K562 (cell line): ENCODE measurements at regions not wholly inside any gene's neighbourhood (a gene's known extent, or its start where the extent isn't known, plus 50 kb on each side); places are given as distances from the start of the nearest gene placed in this dataset.

Experiments
- ATAC-seq: fragments of 200-7000 bp; cut with Tn5 transposase; 3 replicates; pipeline ENCODE4 v1.9.1; 2020; ENCODE audit warnings: moderate library complexity
- BruUV-seq: library from RNA; stranded (reverse); fragments of 400-500 nt; replicated peaks from 2 replicates; lab custom pipeline; 2021; lab: Mats Ljungman, UMichigan
- CTCF ChIA-PET: fragments of 300-600 bp; formaldehyde crosslinking; extraction: SDS; loops from one replicate; lab custom pipeline; 2021; ENCODE audit warnings: low intra/inter-chr PET ratio; lab: Yijun Ruan, JAX
- POLR2A ChIA-PET: fragments of 300-600, 350-650 bp; sonication (Branson Sonifier 250); formaldehyde crosslinking; extraction: SDS; loops from one replicate; lab custom pipeline; 2021; ENCODE audit warnings: antibody characterized with exemption, inconsistent platforms; lab: Yijun Ruan, JAX
- DNase-seq, 4 experiments: peaks; one replicate each; pipeline versions ENCODE4 v3.0.0 to v3.0.0-alpha.2; 2011 to 2018; ENCODE audit warnings: low spot score in 3 of 4, mixed read lengths in 3 of 4; ENCODE audit errors: extremely low read depth in 1 of 4
- FAIRE-seq: peaks from 2 replicates; lab custom pipeline; 2011; peaks lifted over from hg19 to GRCh38; lab: Jason Lieb, UNC
- H2AFZ ChIP-seq: 2 replicates; pipeline ENCODE4 v1.6.0; 2011; ENCODE audit warnings: low read depth, low read length, control low read depth, inconsistent platforms
- H3K27ac ChIP-seq: fragments of 200-600 bp; 3 replicates; pipeline ENCODE4 v1.8.0; 2011; ENCODE audit warnings: low read depth, mild to moderate bottlenecking, control low read depth, inconsistent platforms, low read length, moderate library complexity, mixed read lengths; ENCODE audit errors: extremely low read depth
- H3K27me3 ChIP-seq, 2 experiments: fragments of 300-600 bp in 1 of 2; 2 replicates in 1 of 2; 3 replicates in 1 of 2; pipeline versions ENCODE4 v1.6.0 to v1.8.0; 2011; ENCODE audit warnings: inconsistent platforms in 2 of 2, low read length in 2 of 2, mild to moderate bottlenecking in 1 of 2, mixed read lengths in 1 of 2, moderate library complexity in 1 of 2; ENCODE audit not compliant: control insufficient read depth in 2 of 2, insufficient read depth in 2 of 2
- H3K36me3 ChIP-seq: fragments of 300-600 bp; 3 replicates; pipeline ENCODE4 v1.8.0; 2011; ENCODE audit warnings: mild to moderate bottlenecking, low read length, inconsistent platforms; ENCODE audit not compliant: control insufficient read depth, insufficient read depth
- H3K4me1 ChIP-seq, 2 experiments: fragments of 200-600 bp in 1 of 2; replicated peaks in 1 of 2; 2 replicates in 1 of 2; 3 replicates in 1 of 2; pipeline versions ENCODE4 v1.5.1 to v1.8.0; 2011; ENCODE audit warnings: inconsistent platforms in 2 of 2, low read length in 2 of 2, mild to moderate bottlenecking in 1 of 2, mixed read lengths in 1 of 2, moderate library complexity in 1 of 2; ENCODE audit not compliant: control insufficient read depth in 2 of 2, insufficient read depth in 2 of 2
- H3K4me2 ChIP-seq: 2 replicates; pipeline ENCODE4 v1.6.1; 2011; ENCODE audit warnings: low read length, control low read depth, inconsistent platforms, mixed read lengths; ENCODE audit not compliant: insufficient read depth
- H3K4me3 ChIP-seq: fragments of 200-600 bp; sonication (generic), shearing (Covaris generic); 2 replicates; pipeline ENCODE4 v1.5.1; 2016; ENCODE audit warnings: control low read depth, inconsistent platforms
- H3K79me2 ChIP-seq: fragments of 200-600 bp; 3 replicates; pipeline ENCODE4 v1.8.0; 2011; ENCODE audit warnings: low read length, inconsistent platforms; ENCODE audit not compliant: control insufficient read depth, insufficient read depth
- H3K9ac ChIP-seq, 2 experiments: 2 replicates each; pipeline versions ENCODE4 v1.6.0 to v1.6.1; 2011; ENCODE audit warnings: low read depth in 2 of 2, low read length in 2 of 2, control low read depth in 1 of 2, inconsistent platforms in 1 of 2, mild to moderate bottlenecking in 1 of 2, mixed read lengths in 1 of 2; ENCODE audit not compliant: insufficient read depth in 1 of 2
- H3K9me1 ChIP-seq: one replicate; pipeline ENCODE4 v1.6.0; 2011; ENCODE audit warnings: inconsistent platforms, mild to moderate bottlenecking, low read length, moderate library complexity; ENCODE audit not compliant: control insufficient read depth, insufficient read depth
- H3K9me3 ChIP-seq: replicated peaks from 2 replicates; pipeline ENCODE4 v1.5.1; 2011; ENCODE audit warnings: low read depth, low read length, inconsistent platforms; ENCODE audit not compliant: control insufficient read depth, insufficient read depth
- H4K20me1 ChIP-seq: replicated peaks from 2 replicates; pipeline ENCODE4 v1.6.1; 2011; ENCODE audit warnings: low read length, inconsistent platforms, mixed read lengths; ENCODE audit not compliant: control insufficient read depth, insufficient read depth
- CBX3 ChIP-seq, 2 experiments: IDR thresholded peaks; 1 replicate in 1 of 2; 2 replicates in 1 of 2; pipeline ENCODE4 v1.6.1; 2012; ENCODE audit warnings: inconsistent platforms in 2 of 2, low read length in 2 of 2, borderline replicate concordance in 1 of 2, control low read depth in 1 of 2
- CREM ChIP-seq: IDR thresholded peaks from 2 replicates; pipeline ENCODE4 v1.6.1; 2014; ENCODE audit warnings: antibody characterized with exemption, low read depth
- FOS ChIP-seq: IDR thresholded peaks from 3 replicates; pipeline ENCODE4 v1.6.1; 2011; ENCODE audit not compliant: insufficient read length; ENCODE audit errors: extremely low read depth
- HEY1 ChIP-seq: fragments of 250-450 bp; sonication (Bioruptor Pico); IDR thresholded peaks from 2 replicates; pipeline ENCODE4 v1.5.0; 2020; ENCODE audit warnings: mild to moderate bottlenecking, moderate library complexity, borderline replicate concordance
- MEF2A ChIP-seq: IDR thresholded peaks from 2 replicates; pipeline ENCODE4 v1.6.1; 2011; ENCODE audit warnings: low read depth, mild to moderate bottlenecking, low read length, moderate library complexity; ENCODE audit not compliant: control insufficient read depth
- MEIS2 ChIP-seq: fragments of 450-650 bp; IDR thresholded peaks from 2 replicates; pipeline ENCODE4 v1.6.1; 2014; ENCODE audit warnings: mild to moderate bottlenecking; ENCODE audit not compliant: partially characterized antibody
- PKNOX1 ChIP-seq: fragments of 450-650 bp; IDR thresholded peaks from 2 replicates; pipeline ENCODE4 v1.6.1; 2016
- PURB ChIP-seq: sonication (generic); formaldehyde crosslinking; IDR thresholded peaks from 2 replicates; pipeline ENCODE4 v1.9.0; 2021; ENCODE audit warnings: low read depth, mild to moderate bottlenecking, missing genetic modification reagents
- WGBS: fragments of 100-300 bp; shearing (Covaris generic); methylation state at CpG from one replicate; pipeline ENCODE4 v1.1.6; 2016; ENCODE audit warnings: low coverage, mixed read lengths; ENCODE audit not compliant: insufficient coverage; ENCODE audit errors: missing lambda C conversion rate; 5-methylcytosine and 5-hydroxymethylcytosine counted together
- in situ Hi-C: fragments of 300-500 bp; cut with MboI; formaldehyde crosslinking; loops from 4 replicates; pipeline ENCODE4 v1.15.0; 2018; ENCODE audit warnings: inconsistent platforms, mixed read lengths
- intact Hi-C: fragments of 100-400 bp; cut with micrococcal nuclease; formaldehyde crosslinking; loops from 2 replicates; pipeline ENCODE4 v1.14.2; 2022

GRCh38 chr1:103341377-103341880 is 184.1 kb upstream of the RNPC3 start:
- H3K4me2 ChIP-seq: no peak overlapping the region
- TF ChIP-seq MEIS2 (no peak), HEY1 (no peak), CREM (no peak), PURB (CRISPR knock-in tag) (no peak), FOS (no peak)
- H2AFZ ChIP-seq: no peak overlapping the region
- no peaks in the 10 kb centered on the region for H3K79me2 ChIP-seq
- no peaks in the 10 kb centered on the region for H3K9me1 ChIP-seq
- DNase-seq (no peak), ATAC-seq (no peak), FAIRE-seq (no peak)
- H3K27me3 ChIP-seq: no peaks in the 10 kb centered on the region
- H4K20me1 ChIP-seq: no peaks in the 10 kb centered on the region
- WGBS: no CpG with 5 or more reads among the region's 2 CpGs
- CTCF ChIA-PET: no interaction called here
- no peak overlapping the region for H3K27ac ChIP-seq
- no peaks in the 10 kb centered on the region for H3K4me1 ChIP-seq
- no peak overlapping the region for H3K9ac ChIP-seq
- no peaks in the 10 kb centered on the region for H3K36me3 ChIP-seq
- intact Hi-C loops (no loop called here), in situ Hi-C loops (no loop called here)
- no TSS peak for BruUV-seq
- POLR2A ChIA-PET: no interaction called here
- H3K4me3 ChIP-seq: no peak overlapping the region
- no peaks in the 10 kb centered on the region for H3K9me3 ChIP-seq

GRCh38 chr1:103337779-103338178 is 187.7 kb upstream of the RNPC3 start:
- Histone ChIP-seq H3K9me3 (no peaks in the 10 kb centered on the region), H4K20me1 (no peaks in the 10 kb centered on the region), H3K9me1 (no peaks in the 10 kb centered on the region), H3K27ac (no peak overlapping the region), H3K27me3 (no peaks in the 10 kb centered on the region), H3K79me2 (no peaks in the 10 kb centered on the region), H3K9ac (no peak overlapping the region), H3K36me3 (no peaks in the 10 kb centered on the region), H2AFZ (no peak overlapping the region), H3K4me1 (no peaks in the 10 kb centered on the region), H3K4me3 (no peak overlapping the region), H3K4me2 (no peak overlapping the region)
- intact Hi-C loops (no loop called here), in situ Hi-C loops (no loop called here)
- ChIA-PET CTCF (no interaction called here), POLR2A (no interaction called here)
- ATAC-seq (no peak), DNase-seq (no peak), FAIRE-seq (no peak)
- BruUV-seq: no TSS peak
- 3% methylated on average over 4 of the region's 4 CpGs for WGBS
- TF ChIP-seq PKNOX1 (no peak), CBX3 (IDR thresholded peaks at IDR 0.05; ENCODE audit: borderline replicate concordance in 1 of 2, low read length in 2 of 2) (no peak), MEF2A (no peak)
